ENCODE measurements at regions not wholly inside any gene's neighbourhood (a gene's known extent, or its start where the extent isn't known, plus 50 kb on each side); places are given as distances from the start of the nearest gene placed in this dataset.
"Not testable (repeated sequence)": the region's sequence is repeated elsewhere in the genome, so short reads cannot be mapped to it uniquely, and the experiment has no call there.

- H3K36me3 ChIP-seq (ENCODE audit: control insufficient read depth, insufficient read depth, low read length) = no peaks in the 10 kb centered on the region
Measured at GRCh38 chr5:120164037-120164436, 300.1 kb upstream of the PRR16 start.

DNA sequence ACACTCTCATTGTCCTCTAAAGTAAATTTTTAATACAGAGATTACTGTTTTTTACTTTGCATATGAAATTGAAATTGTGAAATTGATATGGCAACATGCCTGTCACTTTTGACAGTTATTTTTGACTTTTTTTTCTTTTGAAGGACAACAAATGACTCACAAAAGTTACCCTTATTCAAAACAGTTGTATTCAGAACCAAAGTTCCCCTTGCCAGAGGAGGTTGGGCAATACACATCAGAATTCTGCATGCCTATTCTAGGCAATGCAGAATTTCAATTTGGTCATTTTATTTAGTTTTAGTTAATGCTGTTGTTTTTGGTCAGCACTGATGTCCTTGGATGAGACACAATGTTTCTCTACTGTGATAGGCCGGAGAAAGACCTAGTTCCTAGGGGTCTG, 299.1 kb upstream of the PRR16 start:
- DNase-seq (ENCODE audit: extremely low read depth, insufficient read length) = no peak

More at GRCh38 chr5:120164037-120164436, 300.1 kb upstream of the PRR16 start:
- H3K4me3 ChIP-seq (replicated peaks; ENCODE audit: low read depth, low read length) = no peak overlapping the region
- no peaks in the 10 kb centered on the region for H3K27me3 ChIP-seq (replicated peaks; ENCODE audit: control insufficient read depth, insufficient read depth, low read length)
- DNase-seq (ENCODE audit: extremely low read depth, insufficient read length) = no peak
- TF ChIP-seq CTCF (IDR thresholded peaks at IDR 0.05; ENCODE audit: insufficient read depth, low read length, poor library complexity, severe bottlenecking) = no peak

DNA sequence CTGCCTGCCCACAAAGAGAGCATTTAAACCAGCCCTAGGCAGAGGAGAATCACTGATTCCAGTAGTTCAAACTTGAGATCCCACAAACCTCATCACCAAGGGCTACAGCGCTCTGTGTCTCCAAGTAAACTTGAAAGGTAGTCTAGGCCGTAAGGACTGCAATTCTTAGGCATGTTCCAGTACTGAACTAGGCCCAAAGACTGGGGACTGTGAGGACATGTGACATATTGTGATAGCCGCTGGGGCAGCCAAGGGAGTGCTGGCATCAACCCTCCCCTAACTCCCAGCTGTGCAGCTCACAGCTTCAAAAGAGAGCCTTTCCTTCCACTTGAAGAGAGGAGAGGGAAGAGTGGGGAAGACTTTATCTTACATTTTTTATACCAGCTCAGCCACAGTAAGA, 291.0 kb upstream of the PRR16 start:
- DNase-seq (ENCODE audit: extremely low read depth, insufficient read length) = no peak
- H3K4me3 ChIP-seq (replicated peaks; ENCODE audit: low read depth, low read length) = no peak overlapping the region
- no peaks in the 10 kb centered on the region for H3K27me3 ChIP-seq (replicated peaks; ENCODE audit: control insufficient read depth, insufficient read depth, low read length)
- H3K36me3 ChIP-seq (ENCODE audit: control insufficient read depth, insufficient read depth, low read length) = no peaks in the 10 kb centered on the region
- TF ChIP-seq CTCF (IDR thresholded peaks at IDR 0.05; ENCODE audit: insufficient read depth, low read length, poor library complexity, severe bottlenecking) = no peak

More for the DNA sequence above, 299.1 kb upstream of the PRR16 start:
- H3K36me3 ChIP-seq (ENCODE audit: control insufficient read depth, insufficient read depth, low read length) = no peaks in the 10 kb centered on the region
- TF ChIP-seq CTCF (IDR thresholded peaks at IDR 0.05; ENCODE audit: insufficient read depth, low read length, poor library complexity, severe bottlenecking) = no peak
- no peaks in the 10 kb centered on the region for H3K27me3 ChIP-seq (replicated peaks; ENCODE audit: control insufficient read depth, insufficient read depth, low read length)
- no peak overlapping the region for H3K4me3 ChIP-seq (replicated peaks; ENCODE audit: low read depth, low read length)

- no peak for DNase-seq (ENCODE audit: extremely low read depth, insufficient read length)
- no peak for TF ChIP-seq CTCF (IDR thresholded peaks at IDR 0.05; ENCODE audit: insufficient read depth, low read length, poor library complexity, severe bottlenecking)
- Histone ChIP-seq H3K27me3 (replicated peaks; ENCODE audit: control insufficient read depth, insufficient read depth, low read length) (no peaks in the 10 kb centered on the region), H3K36me3 (ENCODE audit: control insufficient read depth, insufficient read depth, low read length) (no peaks in the 10 kb centered on the region), H3K4me3 (replicated peaks; ENCODE audit: low read depth, low read length) (no peak overlapping the region)
Measured at GRCh38 chr5:120174089-120174488, 290.0 kb upstream of the PRR16 start.

DNA sequence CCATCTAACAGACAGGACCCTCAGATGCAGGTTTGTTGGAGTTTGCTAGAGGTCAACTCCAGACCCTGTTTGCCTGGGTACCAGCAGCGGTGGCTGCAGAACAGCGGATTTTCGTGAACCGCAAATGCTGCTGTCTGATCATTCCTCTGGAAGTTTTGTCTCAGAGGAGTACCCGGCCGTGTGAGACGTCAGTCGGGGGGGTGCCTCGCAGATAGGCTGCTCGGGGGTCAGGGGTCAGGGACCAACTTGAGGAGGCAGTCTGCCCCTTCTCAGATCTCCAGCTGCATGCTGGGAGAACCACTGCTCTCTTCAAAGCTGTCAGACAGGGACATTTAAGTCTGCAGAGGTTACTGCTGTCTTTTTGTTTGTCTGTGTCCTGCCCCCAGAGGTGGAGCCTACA, 282.9 kb upstream of the PRR16 start:
- not testable (repeated sequence) for H3K27me3 ChIP-seq (replicated peaks; ENCODE audit: control insufficient read depth, insufficient read depth, low read length); H3K36me3 ChIP-seq (ENCODE audit: control insufficient read depth, insufficient read depth, low read length); H3K4me3 ChIP-seq (replicated peaks; ENCODE audit: low read depth, low read length); DNase-seq (ENCODE audit: extremely low read depth, insufficient read length)

GRCh38 chr5:120194650-120195049, 269.4 kb upstream of the PRR16 start:
- not testable (repeated sequence) for H3K4me3 ChIP-seq (replicated peaks; ENCODE audit: low read depth, low read length); DNase-seq (ENCODE audit: extremely low read depth, insufficient read length); H3K36me3 ChIP-seq (ENCODE audit: control insufficient read depth, insufficient read depth, low read length); H3K27me3 ChIP-seq (replicated peaks; ENCODE audit: control insufficient read depth, insufficient read depth, low read length)

DNA sequence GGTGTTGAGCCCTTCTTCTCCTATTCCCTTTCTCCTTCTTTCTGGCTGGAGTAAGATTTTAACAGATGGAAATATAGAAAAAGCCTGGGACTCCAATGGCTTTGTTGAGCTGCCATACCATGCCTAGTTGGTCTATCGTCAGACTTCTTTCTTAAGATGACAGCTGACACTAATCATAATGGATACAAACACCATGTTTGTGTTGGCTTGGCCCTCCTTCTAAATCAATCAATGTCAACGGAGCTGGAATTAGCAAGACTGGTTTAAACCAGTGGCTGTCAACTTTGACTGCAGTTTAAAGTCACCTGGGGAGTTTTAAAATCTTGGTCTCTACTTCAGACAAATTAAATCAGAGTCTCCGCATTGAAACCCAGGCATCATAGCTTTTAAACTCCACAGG, 264.5 kb upstream of the PRR16 start:
- no peak for DNase-seq (ENCODE audit: extremely low read depth, insufficient read length)
- Histone ChIP-seq H3K4me3 (replicated peaks; ENCODE audit: low read depth, low read length) (no peak overlapping the region), H3K36me3 (ENCODE audit: control insufficient read depth, insufficient read depth, low read length) (no peaks in the 10 kb centered on the region), H3K27me3 (replicated peaks; ENCODE audit: control insufficient read depth, insufficient read depth, low read length) (no peaks in the 10 kb centered on the region)
- TF ChIP-seq CTCF (IDR thresholded peaks at IDR 0.05; ENCODE audit: insufficient read depth, low read length, poor library complexity, severe bottlenecking) = no peak

Measured in GM06990 (cell line).